ENCODE measurements at regions not wholly inside any gene's neighbourhood (a gene's known extent, or its start where the extent isn't known, plus 50 kb on each side); places are given as distances from the start of the nearest gene placed in this dataset.

- H3K9me3 ChIP-seq (ENCODE audit: insufficient read depth, low read depth, low read length), result 0 out of 2 replicates have a peak, but pooled peaks cover 6% of the 10 kb centered on the region
- no peaks in the 10 kb centered on the region for H3K27me3 ChIP-seq (ENCODE audit: insufficient read depth, low read length, poor library complexity, severe bottlenecking)
- H3K4me1 ChIP-seq (ENCODE audit: insufficient read depth, low read length, poor library complexity, severe bottlenecking), result no peaks in the 10 kb centered on the region
- H3K36me3 ChIP-seq (ENCODE audit: insufficient read depth, low read length), result no peaks in the 10 kb centered on the region
- H4K20me1 ChIP-seq (ENCODE audit: insufficient read depth, low read length, poor library complexity, severe bottlenecking), result no peaks in the 10 kb centered on the region
- H2AFZ ChIP-seq (ENCODE audit: low read length), result no peak overlapping the region
- no peaks in the 10 kb centered on the region for H3K9me2 ChIP-seq (replicated peaks; ENCODE audit: low read depth, low read length)
- no peak overlapping the region for H3K4me2 ChIP-seq (ENCODE audit: low read depth, low read length, poor library complexity, severe bottlenecking)
- H3K79me2 ChIP-seq (ENCODE audit: insufficient read depth, low read length), result no peaks in the 10 kb centered on the region
- no peak overlapping the region for H3K4me3 ChIP-seq (ENCODE audit: low read length, poor library complexity, severe bottlenecking)
- H3K9ac ChIP-seq (ENCODE audit: low read depth, low read length, poor library complexity, severe bottlenecking), result no peak overlapping the region
- no peak for TF ChIP-seq EZH2phosphoT487 (IDR thresholded peaks at IDR 0.05; ENCODE audit: borderline replicate concordance)
- TF ChIP-seq CTCF (conservative IDR thresholded peaks at IDR 0.05; ENCODE audit: low read length), result no peak
- H3F3A ChIP-seq (ENCODE audit: low read depth), result no peaks in the 10 kb centered on the region
Measured at GRCh38 chr9:79334001-79334400, 237.8 kb upstream of the TLE4 start.

- Histone ChIP-seq H3K36me3 (ENCODE audit: insufficient read depth, low read length) (no peaks in the 10 kb centered on the region), H3K27me3 (ENCODE audit: insufficient read depth, low read length, poor library complexity, severe bottlenecking) (no peaks in the 10 kb centered on the region), H4K20me1 (ENCODE audit: insufficient read depth, low read length, poor library complexity, severe bottlenecking) (no peaks in the 10 kb centered on the region), H3K79me2 (ENCODE audit: insufficient read depth, low read length) (no peaks in the 10 kb centered on the region), H3K9ac (ENCODE audit: low read depth, low read length, poor library complexity, severe bottlenecking) (no peak overlapping the region), H3K4me1 (ENCODE audit: insufficient read depth, low read length, poor library complexity, severe bottlenecking) (no peaks in the 10 kb centered on the region), H3K4me3 (ENCODE audit: low read length, poor library complexity, severe bottlenecking) (no peak overlapping the region), H3K9me2 (replicated peaks; ENCODE audit: low read depth, low read length) (no peaks in the 10 kb centered on the region), H3F3A (ENCODE audit: low read depth) (no peaks in the 10 kb centered on the region), H2AFZ (ENCODE audit: low read length) (no peak overlapping the region), H3K9me3 (ENCODE audit: insufficient read depth, low read depth, low read length) (0 out of 2 replicates have a peak, but pooled peaks cover 6% of the 10 kb centered on the region), H3K4me2 (ENCODE audit: low read depth, low read length, poor library complexity, severe bottlenecking) (no peak overlapping the region)
- TF ChIP-seq EZH2phosphoT487 (IDR thresholded peaks at IDR 0.05; ENCODE audit: borderline replicate concordance) (no peak), CTCF (conservative IDR thresholded peaks at IDR 0.05; ENCODE audit: low read length) (no peak)
Measured at GRCh38 chr9:79334711-79335110, 237.1 kb upstream of the TLE4 start.

- no peak overlapping the region for H2AFZ ChIP-seq (ENCODE audit: low read length)
- no peak overlapping the region for H3K9ac ChIP-seq (ENCODE audit: low read depth, low read length, poor library complexity, severe bottlenecking)
- H3K9me3 ChIP-seq (ENCODE audit: insufficient read depth, low read depth, low read length), result 0 out of 2 replicates have a peak, but pooled peaks cover 6% of the 10 kb centered on the region
- no peaks in the 10 kb centered on the region for H3K27me3 ChIP-seq (ENCODE audit: insufficient read depth, low read length, poor library complexity, severe bottlenecking)
- H3K4me2 ChIP-seq (ENCODE audit: low read depth, low read length, poor library complexity, severe bottlenecking), result no peak overlapping the region
- H4K20me1 ChIP-seq (ENCODE audit: insufficient read depth, low read length, poor library complexity, severe bottlenecking), result no peaks in the 10 kb centered on the region
- no peaks in the 10 kb centered on the region for H3K9me2 ChIP-seq (replicated peaks; ENCODE audit: low read depth, low read length)
- no peaks in the 10 kb centered on the region for H3K36me3 ChIP-seq (ENCODE audit: insufficient read depth, low read length)
- H3K4me1 ChIP-seq (ENCODE audit: insufficient read depth, low read length, poor library complexity, severe bottlenecking), result no peaks in the 10 kb centered on the region
- no peak for TF ChIP-seq EZH2phosphoT487 (IDR thresholded peaks at IDR 0.05; ENCODE audit: borderline replicate concordance)
- no peak for TF ChIP-seq CTCF (conservative IDR thresholded peaks at IDR 0.05; ENCODE audit: low read length)
- no peaks in the 10 kb centered on the region for H3F3A ChIP-seq (ENCODE audit: low read depth)
- H3K79me2 ChIP-seq (ENCODE audit: insufficient read depth, low read length), result no peaks in the 10 kb centered on the region
- H3K4me3 ChIP-seq (ENCODE audit: low read length, poor library complexity, severe bottlenecking), result no peak overlapping the region
Measured at GRCh38 chr9:79335987-79336386, 235.8 kb upstream of the TLE4 start.
